ENCODE measurements at regions not wholly inside any gene's neighbourhood (a gene's known extent, or its start where the extent isn't known, plus 50 kb on each side); places are given as distances from the start of the nearest gene placed in this dataset.
A peak's percentile ranks its signal among the peaks of the same experiment; 100 is the strongest.

DNA sequence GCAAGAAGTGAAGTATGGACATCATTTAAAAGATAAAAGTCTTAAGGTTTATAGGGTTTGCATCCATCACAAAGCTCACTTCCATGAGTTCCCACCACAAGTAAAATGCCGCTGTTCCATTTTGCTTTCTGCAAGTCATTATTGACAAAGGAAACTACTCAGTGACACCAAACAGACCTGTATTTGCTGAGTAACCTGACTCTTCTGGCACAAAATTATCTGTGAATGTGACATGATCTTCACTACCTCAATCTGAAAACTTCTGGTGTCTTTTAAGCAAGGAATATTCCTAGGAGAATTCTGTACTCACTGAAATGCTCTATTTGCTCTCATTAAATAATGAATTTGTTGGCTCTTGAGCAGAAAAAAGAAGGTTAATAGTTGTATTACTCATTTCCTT lies 1077.4 kb upstream of the ADGRL4 start:
- no peak for DNase-seq
- no peak overlapping the region for H3K27ac ChIP-seq
- no peaks in the 10 kb centered on the region for H3K4me1 ChIP-seq
- no peaks in the 10 kb centered on the region for H3K36me3 ChIP-seq
- no peaks in the 10 kb centered on the region for H3K9me3 ChIP-seq (replicated peaks)
- no peaks in the 10 kb centered on the region for H3K27me3 ChIP-seq
- H3K4me3 ChIP-seq, result no peak overlapping the region

DNA sequence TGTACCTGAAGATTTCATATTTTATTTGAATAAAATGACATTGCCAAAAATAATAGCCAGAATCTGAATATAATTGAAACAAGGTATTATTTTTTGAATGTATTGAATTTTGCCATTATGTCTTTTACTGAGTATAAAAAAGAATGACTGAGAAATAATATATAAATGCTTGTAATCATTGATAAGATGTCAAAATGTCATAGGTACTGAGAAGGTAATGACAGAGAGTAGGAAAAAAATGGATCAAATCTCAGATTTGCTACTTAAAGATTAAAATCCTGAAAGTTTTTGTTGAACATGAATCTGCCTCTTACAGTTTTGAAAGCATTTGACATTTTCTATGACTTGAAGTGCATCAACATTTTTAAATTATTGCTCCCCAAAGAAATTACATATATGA lies 1069.9 kb upstream of the ADGRL4 start:
- H3K36me3 ChIP-seq, result no peaks in the 10 kb centered on the region
- DNase-seq, result no peak

DNA sequence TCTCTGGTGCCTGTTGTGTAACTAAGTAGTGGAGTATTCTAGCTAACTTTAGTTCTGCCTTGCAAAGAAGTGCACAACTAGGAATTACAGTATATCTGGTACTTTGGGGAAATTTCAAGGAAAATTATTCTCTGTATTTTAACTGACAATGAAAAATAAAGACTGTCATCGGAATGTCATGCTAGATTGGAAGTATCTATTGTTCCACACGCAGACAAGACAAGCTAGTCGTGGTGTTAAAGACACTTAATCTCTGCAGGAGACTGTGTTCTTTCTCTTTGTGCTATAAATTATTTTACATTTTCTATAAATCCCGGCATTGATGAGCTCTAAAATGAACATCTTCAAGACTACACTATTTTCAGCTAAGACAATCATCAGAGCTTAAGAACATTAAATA lies 1068.8 kb upstream of the ADGRL4 start:
- H3K27ac ChIP-seq, result no peak overlapping the region
- no peak for DNase-seq
- H3K27me3 ChIP-seq, result no peaks in the 10 kb centered on the region
- H3K9me3 ChIP-seq (replicated peaks), result 0 out of 2 replicates have a peak, but pooled peaks cover 2% of the 10 kb centered on the region
- H3K4me1 ChIP-seq, result no peaks in the 10 kb centered on the region
- H3K36me3 ChIP-seq, result no peaks in the 10 kb centered on the region
- H3K4me3 ChIP-seq, result no peak overlapping the region

More for the DNA sequence above, 1069.9 kb upstream of the ADGRL4 start:
- Histone ChIP-seq H3K4me1 (no peaks in the 10 kb centered on the region), H3K4me3 (no peak overlapping the region), H3K27ac (no peak overlapping the region), H3K9me3 (replicated peaks) (0 out of 2 replicates have a peak, but pooled peaks cover 2% of the 10 kb centered on the region), H3K27me3 (no peaks in the 10 kb centered on the region)

DNA sequence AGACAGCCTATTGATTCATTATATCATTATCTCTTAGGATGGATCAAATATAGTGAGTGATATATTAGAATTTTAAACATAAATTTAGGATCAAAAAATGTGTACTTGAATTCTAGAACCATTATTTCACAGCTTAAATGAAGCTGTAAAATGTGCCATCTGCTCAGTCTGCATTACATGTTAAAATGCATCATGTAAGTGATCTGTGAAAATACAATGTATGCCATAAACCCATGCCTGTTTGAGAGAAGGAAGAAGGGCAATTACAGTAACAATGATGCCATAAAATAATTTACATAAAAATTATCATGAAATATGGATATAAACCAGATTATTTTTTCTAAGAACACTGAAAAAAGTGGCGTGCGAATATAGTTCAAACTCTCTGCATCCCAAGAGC lies 1066.0 kb upstream of the ADGRL4 start:
- H3K27me3 ChIP-seq, result no peaks in the 10 kb centered on the region
- no peaks in the 10 kb centered on the region for H3K36me3 ChIP-seq
- no peaks in the 10 kb centered on the region for H3K9me3 ChIP-seq (replicated peaks)
- no peak overlapping the region for H3K4me3 ChIP-seq
- H3K4me1 ChIP-seq, result no peaks in the 10 kb centered on the region
- no peak overlapping the region for H3K27ac ChIP-seq
- DNase-seq, result no peak

DNA sequence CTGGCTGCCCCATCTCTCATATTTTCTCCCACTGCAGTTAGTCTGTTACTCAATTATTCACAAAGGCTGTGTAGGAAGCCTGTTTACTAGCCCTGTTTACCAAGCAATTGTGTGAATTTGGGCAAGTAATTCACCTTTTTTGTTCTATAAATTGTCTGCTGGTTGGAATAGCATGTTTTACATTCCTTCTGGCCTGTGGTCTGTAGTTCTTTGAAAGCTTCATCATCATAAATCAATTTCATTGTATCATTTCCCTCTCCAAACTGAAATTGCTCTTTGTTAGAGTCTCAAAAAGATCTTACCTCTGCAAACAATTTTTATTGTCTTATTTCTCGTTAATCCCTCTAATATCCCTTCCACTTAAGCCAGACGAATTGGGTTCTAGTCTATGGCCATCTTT lies 1059.5 kb upstream of the ADGRL4 start:
- H3K9me3 ChIP-seq (replicated peaks), result no peaks in the 10 kb centered on the region
- no peaks in the 10 kb centered on the region for H3K36me3 ChIP-seq
- DNase-seq, result no peak
- no peak overlapping the region for H3K4me3 ChIP-seq
- H3K4me1 ChIP-seq, result no peaks in the 10 kb centered on the region
- no peaks in the 10 kb centered on the region for H3K27me3 ChIP-seq
- H3K27ac ChIP-seq, result no peak overlapping the region

DNA sequence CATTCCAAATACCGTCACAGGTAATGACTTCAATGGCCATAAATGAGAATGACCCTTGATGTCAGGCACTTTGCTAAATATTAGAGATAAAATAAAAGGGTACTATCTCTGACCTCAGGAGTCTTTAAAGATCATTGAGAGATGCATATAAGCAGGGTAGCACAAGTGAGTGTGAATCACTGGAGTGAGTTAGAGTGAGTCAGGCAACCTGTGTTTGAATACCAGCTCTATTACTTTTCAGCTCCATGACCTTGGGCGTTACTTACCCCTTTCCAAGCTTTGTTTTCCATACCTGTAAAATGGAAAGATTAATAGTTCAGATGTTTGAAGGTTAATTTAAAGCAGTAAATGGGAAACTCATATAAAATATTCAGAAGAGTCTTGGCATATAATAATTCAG lies 1058.0 kb upstream of the ADGRL4 start:
- Histone ChIP-seq H3K9me3 (replicated peaks) (no peaks in the 10 kb centered on the region), H3K4me3 (no peak overlapping the region), H3K27ac (no peak overlapping the region), H3K27me3 (no peaks in the 10 kb centered on the region), H3K4me1 (no peaks in the 10 kb centered on the region), H3K36me3 (no peaks in the 10 kb centered on the region)
- no peak for DNase-seq

DNA sequence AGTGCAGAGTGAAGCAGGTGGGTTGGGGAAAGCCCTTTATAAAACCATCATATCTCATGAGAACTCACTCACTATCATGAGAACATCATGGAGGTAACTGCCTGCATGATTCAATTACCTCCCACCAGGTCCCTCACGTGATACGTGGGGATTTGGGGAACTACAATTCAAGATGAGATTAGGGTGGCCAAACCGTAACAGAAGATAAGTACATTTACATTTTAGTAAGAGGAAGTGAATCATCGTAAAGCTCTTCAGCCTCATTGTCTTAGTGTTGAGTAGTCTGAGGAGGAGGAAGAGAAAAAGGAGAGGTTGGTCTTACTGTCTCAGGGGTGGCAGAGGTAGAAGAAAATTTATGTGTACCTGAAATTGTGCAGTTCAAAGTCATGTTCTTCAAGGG lies 1053.4 kb upstream of the ADGRL4 start:
- H3K4me3 ChIP-seq, result no peak overlapping the region
- no peaks in the 10 kb centered on the region for H3K9me3 ChIP-seq (replicated peaks)
- no peak for DNase-seq
- H3K27ac ChIP-seq, result no peak overlapping the region
- no peaks in the 10 kb centered on the region for H3K36me3 ChIP-seq
- no peaks in the 10 kb centered on the region; the same call in 1 of the 2 replicates for H3K27me3 ChIP-seq
- peaks cover 3% of the 10 kb centered on the region; the same call in 1 of the 2 replicates for H3K4me1 ChIP-seq

DNA sequence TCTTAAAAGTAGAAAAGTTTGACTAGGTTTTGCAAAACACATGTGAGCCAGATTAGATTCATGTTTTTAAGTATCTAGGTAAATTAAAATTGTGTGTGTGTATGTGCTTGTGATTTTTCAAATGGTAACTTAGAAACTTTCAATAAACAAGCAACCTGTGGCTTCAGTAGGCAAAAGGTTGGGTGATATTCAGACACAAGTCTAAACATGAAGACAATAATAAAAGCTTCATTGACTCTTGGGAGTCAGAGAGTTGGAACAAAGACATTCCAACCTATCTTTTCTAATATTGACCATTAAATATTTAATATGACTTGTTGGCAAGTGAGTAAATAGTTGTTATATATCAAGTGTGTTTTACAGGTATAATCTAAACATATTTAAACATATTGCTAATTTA lies 1049.6 kb upstream of the ADGRL4 start:
- DNase-seq, result no peak
- H3K36me3 ChIP-seq, result no peaks in the 10 kb centered on the region
- peaks cover 14% of the 10 kb centered on the region for H3K4me1 ChIP-seq
- H3K27ac ChIP-seq, result no peak overlapping the region
- no peak overlapping the region for H3K4me3 ChIP-seq
- H3K9me3 ChIP-seq (replicated peaks), result no peaks in the 10 kb centered on the region
- H3K27me3 ChIP-seq, result no peaks in the 10 kb centered on the region; the same call in 1 of the 2 replicates

DNA sequence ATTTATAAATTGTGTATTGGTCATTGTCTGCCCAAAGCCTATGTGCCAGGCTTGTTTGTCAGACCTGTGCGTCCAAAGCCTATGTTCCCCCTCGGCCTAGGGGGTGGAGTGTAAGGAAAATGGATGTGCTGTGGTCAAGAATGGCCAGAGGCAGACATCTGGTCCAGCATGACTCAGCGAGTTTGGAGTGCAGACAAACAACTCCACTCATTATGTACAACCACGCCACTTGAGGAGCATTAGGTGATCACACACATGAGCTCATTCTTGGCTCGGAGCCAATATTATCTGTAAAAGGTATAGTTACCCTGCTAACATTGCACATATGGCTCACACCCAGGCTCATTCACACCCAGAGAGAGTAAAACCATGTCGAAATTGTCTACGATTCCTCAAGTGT lies 1047.6 kb upstream of the ADGRL4 start:
- Histone ChIP-seq H3K4me1 (peaks cover 14% of the 10 kb centered on the region), H3K27ac (peak overlapping the region; percentile 78), H3K9me3 (replicated peaks) (no peaks in the 10 kb centered on the region), H3K27me3 (no peaks in the 10 kb centered on the region; the same call in 1 of the 2 replicates), H3K4me3 (no peak overlapping the region), H3K36me3 (no peaks in the 10 kb centered on the region)
- DNase-seq, result peak; percentile 94 to 98

DNA sequence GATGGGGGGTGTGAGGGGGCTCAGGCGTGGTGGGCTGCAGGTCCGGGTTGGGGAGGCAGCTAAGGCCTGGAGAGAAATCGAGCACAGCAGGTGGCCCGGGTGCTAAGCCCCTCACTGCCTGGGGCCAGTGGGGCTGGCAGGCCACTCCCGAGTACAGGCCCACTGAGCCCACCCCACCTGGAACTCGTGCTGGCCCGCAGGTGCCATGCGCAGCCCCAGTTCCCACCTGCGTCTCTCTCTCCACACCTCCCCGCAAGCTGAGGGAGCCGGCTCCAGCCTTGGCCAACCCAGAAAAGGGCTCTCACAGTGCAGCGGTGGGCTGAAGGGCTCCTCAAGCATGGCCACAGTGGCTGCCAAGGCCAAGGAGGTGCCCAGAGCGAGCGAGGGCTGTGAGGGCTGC lies 1047.1 kb upstream of the ADGRL4 start:
- Histone ChIP-seq H3K9me3 (replicated peaks) (no peaks in the 10 kb centered on the region), H3K4me1 (peaks cover 14% of the 10 kb centered on the region), H3K27ac (peak overlapping the region; percentile 78), H3K4me3 (no peak overlapping the region), H3K27me3 (no peaks in the 10 kb centered on the region; the same call in 1 of the 2 replicates), H3K36me3 (no peaks in the 10 kb centered on the region)
- DNase-seq, result no peak

DNA sequence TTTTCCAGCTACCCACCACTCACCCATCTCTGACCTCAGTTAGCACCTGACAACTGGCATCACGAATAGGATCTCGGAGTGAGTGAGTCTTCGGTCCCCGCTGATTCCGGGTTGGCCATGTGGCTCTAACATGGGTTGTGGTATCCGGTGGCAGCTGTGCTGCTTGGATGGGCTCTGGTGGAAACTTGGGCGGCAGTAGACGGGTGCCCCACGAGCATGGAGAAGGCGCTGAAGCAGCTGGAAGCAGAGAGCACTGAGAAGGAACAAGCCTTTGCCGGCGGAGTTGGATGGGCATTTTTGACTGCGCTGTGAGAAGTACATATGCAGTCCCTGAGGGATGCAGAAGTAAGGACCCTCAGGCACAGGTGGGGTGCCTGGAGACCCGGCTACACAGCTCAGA lies 1044.0 kb upstream of the ADGRL4 start:
- Histone ChIP-seq H3K27me3 (no peaks in the 10 kb centered on the region), H3K36me3 (no peaks in the 10 kb centered on the region), H3K27ac (no peak overlapping the region), H3K4me3 (no peak overlapping the region), H3K9me3 (replicated peaks) (no peaks in the 10 kb centered on the region; the same call in 1 of the 2 replicates), H3K4me1 (peaks cover 14% of the 10 kb centered on the region)
- no peak for DNase-seq

DNA sequence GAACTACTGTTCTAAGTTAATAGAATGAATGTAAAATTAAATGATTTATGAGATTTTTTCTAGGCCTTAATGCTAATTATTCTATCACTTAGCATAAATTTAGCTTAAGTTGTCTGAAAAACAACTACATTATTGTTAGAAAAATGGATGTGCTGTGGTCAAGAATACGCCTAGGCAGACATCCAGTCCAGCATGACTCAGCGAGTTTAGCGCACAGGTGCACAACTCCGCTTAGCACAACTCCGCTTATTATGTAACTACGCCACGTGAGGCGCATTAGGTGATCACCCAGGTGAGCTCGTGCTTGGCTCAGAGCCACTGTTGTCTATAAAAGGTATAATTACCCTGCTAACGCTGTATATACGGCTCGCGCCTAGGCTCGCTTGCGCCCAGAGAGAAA lies 1043.6 kb upstream of the ADGRL4 start:
- no peaks in the 10 kb centered on the region; the same call in 1 of the 2 replicates for H3K9me3 ChIP-seq (replicated peaks)
- no peak overlapping the region for H3K27ac ChIP-seq
- DNase-seq, result no peak
- H3K36me3 ChIP-seq, result no peaks in the 10 kb centered on the region
- H3K4me1 ChIP-seq, result peaks cover 13% of the 10 kb centered on the region
- no peaks in the 10 kb centered on the region for H3K27me3 ChIP-seq
- H3K4me3 ChIP-seq, result no peak overlapping the region

DNA sequence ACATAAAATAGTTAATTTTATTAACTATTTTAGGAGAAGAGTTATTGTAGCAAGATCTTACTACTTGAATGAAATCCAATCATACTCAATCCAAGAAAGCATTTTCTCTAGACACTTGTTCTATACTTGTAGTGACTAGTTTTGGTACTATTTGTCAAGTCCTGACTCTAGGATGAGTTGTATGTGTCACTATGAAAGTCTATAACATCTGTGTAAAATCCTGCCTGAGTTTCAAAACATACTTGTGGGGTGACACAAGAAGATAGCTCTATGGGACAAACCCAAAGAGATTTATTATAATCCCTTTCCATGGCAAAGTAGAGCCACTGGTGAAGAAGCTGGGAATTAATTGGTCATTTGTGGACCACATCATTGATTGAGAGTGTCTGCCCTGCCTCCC lies 1042.2 kb upstream of the ADGRL4 start:
- Histone ChIP-seq H3K27me3 (no peaks in the 10 kb centered on the region), H3K27ac (no peak overlapping the region), H3K4me3 (no peak overlapping the region), H3K4me1 (peaks cover 1% of the 10 kb centered on the region), H3K36me3 (no peaks in the 10 kb centered on the region), H3K9me3 (replicated peaks) (no peaks in the 10 kb centered on the region; the same call in 1 of the 2 replicates)
- peak in 1 of 2 experiments; percentile 32 for DNase-seq

DNA sequence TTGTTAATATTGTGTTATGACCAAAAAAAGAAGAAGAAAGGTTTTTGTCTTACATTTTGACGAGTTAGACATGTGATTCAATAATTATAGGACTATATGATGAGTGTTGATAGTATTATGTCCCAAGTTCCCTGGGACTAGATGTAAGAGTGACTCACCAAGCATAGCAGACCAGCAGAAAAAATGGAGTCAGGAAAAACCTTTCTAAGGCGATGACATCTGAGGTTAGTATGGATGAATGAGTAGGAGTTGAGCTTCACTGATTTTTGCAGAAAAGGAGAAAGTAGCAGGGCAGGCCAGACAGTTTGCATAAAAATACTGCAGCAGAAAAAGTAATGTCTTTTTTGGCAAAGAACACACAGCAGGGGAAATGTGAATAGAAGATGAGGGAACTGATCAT lies 1041.3 kb upstream of the ADGRL4 start:
- Histone ChIP-seq H3K36me3 (no peaks in the 10 kb centered on the region), H3K27me3 (no peaks in the 10 kb centered on the region), H3K9me3 (replicated peaks) (no peaks in the 10 kb centered on the region; the same call in 1 of the 2 replicates), H3K27ac (no peak overlapping the region), H3K4me1 (no peaks in the 10 kb centered on the region; the same call in 1 of the 2 replicates), H3K4me3 (no peak overlapping the region)
- DNase-seq, result no peak

DNA sequence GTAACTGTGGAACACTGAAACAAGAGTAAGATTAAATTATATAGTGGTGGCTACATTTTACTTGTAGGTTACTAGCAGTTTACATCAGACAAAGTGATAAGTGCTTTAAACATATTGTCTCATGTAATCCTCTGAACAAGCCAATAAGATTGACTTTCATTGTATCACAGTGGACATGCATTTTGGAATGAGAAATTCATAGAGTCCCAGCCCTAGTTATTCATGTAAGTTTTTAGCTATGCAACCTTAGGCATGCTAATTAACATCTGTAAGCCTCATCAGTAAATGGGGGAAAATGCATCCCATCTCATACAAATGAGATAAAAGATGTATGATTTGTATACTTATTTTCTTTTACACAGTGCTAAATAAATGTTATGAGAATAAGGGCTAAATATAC lies 1038.1 kb upstream of the ADGRL4 start:
- Histone ChIP-seq H3K27me3 (no peaks in the 10 kb centered on the region), H3K27ac (no peak overlapping the region), H3K4me1 (no peaks in the 10 kb centered on the region; the same call in 1 of the 2 replicates), H3K36me3 (no peaks in the 10 kb centered on the region), H3K9me3 (replicated peaks) (no peaks in the 10 kb centered on the region; the same call in 1 of the 2 replicates), H3K4me3 (no peak overlapping the region)
- no peak for DNase-seq

DNA sequence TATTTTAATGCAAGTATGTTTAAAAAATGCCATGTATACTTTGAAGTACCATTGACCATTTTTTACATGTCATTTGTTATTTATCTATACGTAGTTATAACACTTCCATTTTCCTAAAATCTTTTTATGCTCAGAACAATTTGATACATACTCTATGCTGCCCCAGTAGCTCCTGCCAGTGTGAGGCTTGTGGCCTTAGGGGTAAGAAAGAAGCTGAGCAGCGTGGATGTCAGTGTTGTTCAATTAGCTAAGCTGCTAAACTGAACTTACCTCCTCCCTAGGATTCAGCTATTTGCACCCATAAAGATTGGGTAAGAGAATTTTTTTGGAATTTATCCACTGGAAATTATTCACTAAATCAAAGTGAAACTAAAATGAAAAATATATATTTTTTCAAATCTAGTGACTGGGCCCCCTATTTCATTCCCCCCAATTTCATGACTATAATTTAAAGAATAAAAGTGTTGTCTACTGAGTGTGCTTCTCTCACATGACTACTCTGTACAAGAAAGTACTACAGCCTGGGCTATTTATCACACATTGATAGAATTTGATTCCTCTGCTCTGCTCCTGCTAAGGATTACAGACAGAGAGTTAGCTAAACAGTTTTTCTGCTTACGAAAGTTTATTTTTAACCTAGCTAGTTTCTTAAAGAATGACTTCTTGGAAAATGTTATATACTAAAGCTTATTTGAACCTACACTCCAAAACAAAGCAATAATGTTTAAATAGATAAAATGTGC lies 1030.3 kb upstream of the ADGRL4 start:
- H3K4me1 ChIP-seq, result no peaks in the 10 kb centered on the region
- H3K36me3 ChIP-seq, result no peaks in the 10 kb centered on the region
- no peak overlapping the region for H3K27ac ChIP-seq
- no peak overlapping the region for H3K4me3 ChIP-seq
- H3K27me3 ChIP-seq, result no peaks in the 10 kb centered on the region
- no peak for DNase-seq
- H3K9me3 ChIP-seq (replicated peaks), result no peaks in the 10 kb centered on the region
